GM19035 (cell line): ENCODE measurements at regions not wholly inside any gene's neighbourhood (a gene's known extent, or its start where the extent isn't known, plus 50 kb on each side); places are given as distances from the start of the nearest gene placed in this dataset.
"Not testable (repeated sequence)": the region's sequence is repeated elsewhere in the genome, so short reads cannot be mapped to it uniquely, and the experiment has no call there.

Source experiments
- ATAC-seq: cut with Tn5 transposase; IDR thresholded peaks from one replicate; pipeline ENCODE4 v1.9.1; 2021; ENCODE audit not compliant: unreplicated experiment

DNA sequence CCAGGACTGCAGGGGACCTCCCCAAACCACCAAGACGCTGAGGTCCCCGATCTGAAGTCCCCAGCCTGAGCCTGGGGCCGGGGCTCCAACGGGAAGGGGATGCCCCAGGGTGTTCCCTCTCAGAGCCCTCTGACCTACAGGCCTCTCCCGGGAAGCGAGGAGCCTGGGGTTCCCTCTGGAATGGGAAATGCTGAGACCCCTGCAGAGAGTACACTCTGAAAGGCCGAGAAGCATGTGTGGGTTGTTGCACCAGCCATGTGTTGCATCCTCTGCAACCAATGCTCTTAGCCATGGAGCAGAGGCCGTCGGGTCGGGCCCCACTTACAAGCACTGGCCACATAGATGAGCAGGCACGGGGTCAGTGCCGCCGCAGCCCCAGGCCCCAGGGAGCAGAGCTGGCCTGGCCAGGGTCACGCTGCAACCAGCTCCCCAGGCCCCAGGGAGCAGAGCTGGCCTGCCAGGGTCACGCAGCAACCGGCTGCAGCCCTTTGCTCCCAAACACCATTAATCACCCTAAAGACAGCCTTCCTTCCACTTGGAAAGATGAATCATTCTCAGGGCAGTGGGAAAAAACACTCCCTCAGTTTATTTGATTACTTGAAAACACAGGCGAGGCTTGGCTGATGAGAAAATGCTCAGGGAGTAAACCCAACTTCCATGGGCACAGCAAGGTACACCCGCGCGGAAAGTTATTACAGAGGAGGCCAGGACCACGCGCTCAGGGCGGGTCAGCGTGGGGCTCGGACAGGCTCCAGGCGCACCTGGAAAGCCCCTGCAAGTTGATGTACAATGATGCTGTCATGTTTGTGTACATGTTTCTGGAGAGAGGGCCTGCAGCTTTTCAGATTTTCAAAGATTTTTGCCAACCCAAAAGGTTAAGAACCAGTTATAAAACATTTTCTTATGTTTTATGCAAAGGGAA lies 78.0 kb upstream of the AFDN start:
- ATAC-seq, result no peak

DNA sequence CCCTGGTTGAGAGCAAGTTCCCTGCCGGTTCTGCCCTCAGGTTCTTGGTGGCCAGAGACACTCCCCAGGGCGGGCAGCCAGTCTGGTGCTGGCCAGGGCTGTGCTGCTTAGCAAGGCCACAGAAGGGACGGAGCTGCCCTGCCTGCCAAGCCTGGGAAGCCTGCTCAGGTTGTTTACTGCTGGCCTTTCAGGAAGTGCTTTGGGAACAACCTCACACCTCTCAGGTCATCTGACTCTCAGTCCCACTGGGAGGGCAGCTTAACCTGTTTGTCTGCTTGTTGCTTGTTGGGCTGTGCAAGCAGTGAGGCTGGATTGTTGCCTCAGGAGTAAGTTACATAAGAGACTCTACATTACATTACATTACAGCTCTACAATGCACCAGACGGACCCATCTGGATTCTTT lies 75.8 kb upstream of the AFDN start:
- ATAC-seq, result no peak

DNA sequence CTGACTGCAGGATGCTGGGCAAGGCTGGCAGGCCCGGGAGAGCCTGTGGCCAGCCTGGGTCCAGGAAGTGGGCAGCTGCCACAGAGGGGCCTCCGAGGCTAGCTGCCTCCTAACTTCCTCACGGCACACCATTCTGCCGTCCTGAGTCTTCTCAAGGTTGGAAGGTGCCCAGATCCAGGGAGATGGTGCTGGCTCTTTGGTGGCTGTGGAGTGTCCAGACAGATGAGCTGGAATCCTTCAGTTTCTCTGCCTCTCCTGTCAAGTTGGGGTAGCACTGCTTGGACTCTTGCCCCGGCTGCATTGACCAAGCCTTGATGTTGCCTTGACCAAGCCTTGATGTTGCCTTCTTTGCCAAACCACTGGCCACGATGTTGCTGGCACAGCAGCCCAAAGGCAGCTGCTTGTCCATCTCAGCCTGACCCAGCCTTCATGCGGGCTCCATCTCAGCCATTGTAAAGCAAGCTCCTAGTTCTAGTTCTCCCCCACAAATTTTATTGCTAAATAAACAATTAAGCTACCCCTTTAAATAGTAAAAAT lies 75.1 kb upstream of the AFDN start:
- no peak for ATAC-seq

DNA sequence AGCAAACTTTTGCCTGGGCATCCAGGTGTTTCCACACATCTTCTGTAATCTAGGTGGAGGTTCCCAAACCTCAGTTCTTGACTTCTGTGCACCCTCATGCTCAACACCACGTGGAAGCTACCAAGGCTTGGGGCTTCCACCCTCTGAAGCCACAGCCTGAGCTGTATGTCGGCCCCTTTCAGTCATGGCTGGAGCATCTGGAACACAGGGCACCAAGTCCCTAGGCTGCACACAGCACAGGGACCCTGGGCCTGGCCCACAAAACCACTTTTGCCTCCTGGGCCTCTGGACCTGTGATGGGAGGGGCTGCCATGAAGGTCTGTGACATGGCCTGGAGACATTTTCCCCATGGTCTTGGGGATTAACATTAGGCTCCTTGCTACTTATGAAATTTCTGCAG lies 73.4 kb upstream of the AFDN start:
- not testable (repeated sequence) for ATAC-seq

DNA sequence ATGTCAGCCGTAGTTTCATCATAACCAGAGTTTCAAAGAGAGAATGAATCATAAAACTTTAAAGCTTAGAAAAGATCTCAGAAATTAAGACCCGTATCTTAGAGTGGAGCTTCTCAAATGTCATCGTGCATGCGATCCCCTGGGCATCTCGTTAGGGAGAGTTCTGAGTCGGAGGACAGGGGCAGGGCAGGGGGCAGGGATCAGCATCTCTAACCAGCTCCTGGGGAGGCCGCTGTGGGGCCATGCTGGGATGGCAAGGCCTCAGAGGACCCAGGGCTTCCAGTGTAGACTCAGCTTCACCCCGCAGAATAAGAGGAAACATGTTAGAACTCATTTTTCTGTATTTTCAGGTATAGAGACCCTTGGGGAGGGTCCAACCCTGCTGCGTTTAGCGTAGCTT lies 72.0 kb upstream of the AFDN start:
- no peak for ATAC-seq

DNA sequence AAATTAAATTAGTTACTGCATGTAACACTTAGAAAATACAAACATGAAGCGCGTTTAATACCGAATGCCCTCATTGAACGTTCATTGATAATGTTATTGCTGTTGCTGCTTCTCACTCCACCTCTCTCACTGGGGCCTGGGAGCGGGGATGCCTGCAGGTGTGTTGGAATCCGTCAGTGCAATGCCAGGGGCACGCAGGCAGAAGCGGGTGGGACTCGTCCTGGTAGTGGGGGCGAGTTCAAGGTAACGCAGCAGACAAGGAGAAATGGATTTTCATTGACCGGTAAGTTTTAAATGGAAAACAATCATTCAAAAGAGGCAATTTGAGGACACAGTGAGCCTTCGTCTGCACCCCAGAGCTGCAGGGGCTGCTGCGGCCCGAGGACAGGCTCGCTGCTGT lies 71.2 kb upstream of the AFDN start:
- no peak for ATAC-seq

DNA sequence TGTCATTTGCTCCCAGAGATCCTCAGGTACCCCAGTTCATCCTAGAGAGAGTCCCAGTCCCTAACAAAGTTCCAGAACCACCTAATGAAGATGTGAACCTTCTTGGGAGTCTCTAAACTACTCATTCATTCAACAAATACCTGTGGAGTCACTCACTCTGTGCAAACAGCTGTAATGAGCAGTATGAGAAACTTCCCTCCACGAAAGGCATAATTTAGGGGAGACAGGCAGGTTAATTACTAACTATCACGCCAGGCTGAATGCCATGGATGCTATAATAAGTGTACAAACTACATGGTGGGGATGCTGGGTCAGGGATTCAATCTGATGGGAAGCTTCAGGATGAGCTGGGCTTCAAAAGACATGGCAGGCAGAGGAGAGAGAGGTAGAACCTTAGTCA lies 70.1 kb upstream of the AFDN start:
- ATAC-seq, result no peak

DNA sequence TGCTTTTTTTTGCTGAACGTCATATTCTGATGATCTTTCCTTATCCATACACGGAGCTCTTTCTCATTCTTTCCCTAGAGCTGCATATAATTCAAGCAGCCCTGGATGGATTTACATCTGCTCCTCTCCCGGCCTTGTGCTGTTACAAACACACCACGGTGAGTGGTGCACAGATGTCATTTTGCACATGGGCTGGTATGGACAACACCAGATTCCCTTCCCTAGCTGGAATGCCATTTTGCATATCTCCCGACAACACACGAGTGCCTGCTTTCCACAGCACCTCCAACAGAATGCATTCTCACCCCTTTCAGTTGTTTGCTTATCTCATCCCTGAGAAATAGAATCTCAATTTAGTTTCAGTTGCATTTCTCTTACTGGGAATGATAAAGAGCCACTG lies 69.5 kb upstream of the AFDN start:
- no peak for ATAC-seq

DNA sequence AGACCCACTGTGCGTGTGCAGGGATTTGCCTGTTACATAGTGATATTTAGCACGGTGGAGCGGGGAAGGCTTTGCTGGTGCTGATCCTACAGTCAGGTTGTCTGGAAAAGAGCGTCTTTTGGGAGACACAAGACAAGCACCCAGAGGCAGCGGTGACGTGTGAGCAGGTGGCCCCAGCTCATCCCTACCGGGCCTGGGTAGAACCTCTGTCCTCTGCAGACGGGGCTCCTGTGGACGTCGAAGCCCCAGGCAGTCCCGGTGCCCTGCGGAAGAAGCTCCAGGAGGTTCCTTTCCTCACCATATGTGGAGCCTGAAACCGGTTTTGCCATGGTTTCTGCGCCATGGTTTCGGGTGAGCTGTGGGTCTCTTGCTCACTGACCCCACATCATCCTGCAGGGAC lies 68.9 kb upstream of the AFDN start:
- ATAC-seq, result no peak

DNA sequence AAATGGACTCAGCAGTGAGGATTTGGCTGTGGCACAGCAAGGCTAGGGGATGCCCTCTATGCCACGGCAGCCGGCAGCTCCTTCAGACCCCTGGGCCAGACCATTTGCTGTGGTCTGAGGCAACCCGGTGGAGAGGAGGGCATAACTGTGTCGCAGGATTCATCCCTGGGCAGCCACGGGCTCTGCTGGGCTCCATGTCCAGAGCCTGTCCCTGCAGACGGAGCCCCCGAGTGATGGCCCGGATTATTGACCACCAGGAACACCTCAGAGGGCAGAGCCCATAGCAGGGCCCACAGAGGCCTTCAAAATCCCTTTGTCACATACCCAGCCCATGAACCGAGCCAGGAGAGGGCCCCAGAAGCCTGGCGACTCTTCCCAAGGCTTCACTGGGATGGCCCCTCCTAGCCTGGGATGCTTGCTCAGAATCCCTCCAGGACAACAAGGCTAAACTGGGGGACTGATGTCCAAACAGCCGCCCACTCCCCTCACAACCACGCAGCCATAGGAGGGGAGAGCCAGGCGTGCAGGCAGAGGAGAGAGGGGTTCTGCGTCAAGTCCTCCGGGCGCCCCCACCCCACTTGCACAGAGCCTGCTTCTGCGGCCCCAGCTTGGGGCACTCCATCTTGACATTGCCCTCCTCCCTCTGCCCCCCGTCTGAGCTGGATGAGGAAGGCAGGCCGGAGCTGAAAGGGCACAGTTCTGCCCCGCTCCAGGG lies 68.2 kb upstream of the AFDN start:
- ATAC-seq, result no peak

DNA sequence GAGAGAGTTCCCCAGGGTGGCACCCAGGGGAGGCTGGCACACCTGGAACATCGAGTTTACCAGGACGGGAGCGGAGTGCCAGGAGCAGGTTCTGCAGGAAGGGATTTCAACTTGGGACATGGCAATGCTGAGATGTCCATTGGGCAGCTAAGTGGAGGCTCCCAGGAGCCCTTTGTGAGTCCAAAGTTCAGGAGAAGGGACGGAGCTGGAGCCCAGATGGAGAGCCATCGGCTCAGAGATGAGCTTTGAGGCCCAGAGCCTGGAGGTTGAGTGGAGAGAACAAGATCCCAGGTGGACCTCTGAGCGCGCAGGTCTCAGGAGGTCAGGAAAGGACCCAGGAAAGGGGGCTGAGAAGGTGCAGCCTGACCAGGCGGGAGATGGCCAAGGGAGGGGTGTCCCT lies 67.5 kb upstream of the AFDN start:
- no peak for ATAC-seq

DNA sequence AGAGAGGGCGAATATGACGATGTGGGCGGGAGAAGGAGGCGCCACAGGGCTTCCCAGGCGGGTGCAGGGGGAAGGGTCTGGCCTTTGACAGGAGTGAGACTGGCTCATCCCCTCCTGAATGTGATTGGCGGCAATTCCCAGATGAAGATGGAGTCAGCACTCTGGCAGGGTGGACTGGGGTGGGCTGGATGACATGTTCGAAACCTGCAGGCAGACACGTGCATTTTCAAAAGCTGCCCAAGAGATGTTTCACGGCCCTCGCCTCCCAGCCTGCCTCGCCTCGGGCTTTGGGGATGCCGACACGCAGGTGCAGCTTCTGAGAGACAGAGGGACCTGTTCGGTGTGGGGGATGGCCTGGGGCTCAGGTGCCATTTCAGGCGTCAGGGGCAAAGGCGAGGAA lies 66.8 kb upstream of the AFDN start:
- no peak for ATAC-seq

DNA sequence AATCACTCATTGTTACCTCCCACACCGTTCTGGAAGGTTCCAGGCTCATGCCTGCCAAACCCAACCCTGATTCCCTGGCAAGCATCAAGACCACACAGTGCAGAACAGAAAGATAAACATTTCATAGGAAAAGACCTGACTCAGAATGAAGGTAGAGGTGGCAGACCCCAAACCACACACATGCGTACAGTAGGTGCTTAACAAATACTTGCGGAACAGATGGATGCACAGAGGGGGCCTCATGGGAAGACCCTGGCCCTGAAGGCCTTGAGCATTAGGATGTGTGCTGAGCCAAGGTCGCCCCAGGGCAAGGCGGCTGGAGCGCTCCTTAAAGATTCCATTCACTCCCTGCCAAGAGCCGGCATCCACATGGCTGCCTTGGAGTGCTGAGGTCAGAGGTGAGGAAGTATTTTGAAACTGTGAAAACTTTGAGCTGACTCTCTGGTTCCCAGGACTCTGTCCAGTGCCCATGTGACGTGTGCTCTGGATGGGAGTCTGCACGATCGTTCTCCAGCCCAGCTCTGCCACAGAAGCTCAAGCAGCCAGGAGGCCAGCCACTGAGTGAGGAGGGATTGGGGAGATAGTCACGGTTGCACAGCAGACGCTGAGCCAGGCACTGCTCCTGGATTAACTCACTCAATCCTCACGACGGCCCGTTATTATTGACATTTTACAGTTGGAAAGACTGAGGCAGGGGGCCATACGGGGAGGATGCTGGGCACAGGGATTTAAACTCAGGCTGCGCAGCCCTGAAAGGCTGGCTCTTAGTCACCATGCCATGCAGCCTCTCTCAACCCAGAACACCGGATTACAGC lies 65.5 kb upstream of the AFDN start:
- no peak for ATAC-seq

DNA sequence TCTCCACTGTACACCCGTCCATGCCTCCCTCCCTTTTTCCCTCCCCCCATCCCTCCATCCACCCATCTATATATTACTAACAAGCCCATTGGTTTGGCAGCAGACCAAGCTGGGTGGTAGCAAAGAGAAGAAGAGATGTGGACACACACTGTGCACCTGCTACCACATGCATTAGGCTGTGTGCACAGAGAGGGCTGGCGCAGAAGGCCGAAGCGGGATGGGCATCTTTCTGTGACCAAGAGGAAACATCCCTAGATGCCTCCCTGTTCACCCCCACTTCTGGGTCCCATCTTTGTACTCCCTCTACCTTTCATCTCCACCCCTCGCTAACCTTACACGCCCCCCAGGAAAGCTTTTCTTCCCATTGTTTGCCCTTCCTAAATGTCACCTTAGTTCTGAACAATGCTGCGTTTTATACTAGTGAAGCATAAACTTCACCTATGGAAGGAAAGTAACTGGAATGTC lies 64.9 kb upstream of the AFDN start:
- ATAC-seq, result no peak

DNA sequence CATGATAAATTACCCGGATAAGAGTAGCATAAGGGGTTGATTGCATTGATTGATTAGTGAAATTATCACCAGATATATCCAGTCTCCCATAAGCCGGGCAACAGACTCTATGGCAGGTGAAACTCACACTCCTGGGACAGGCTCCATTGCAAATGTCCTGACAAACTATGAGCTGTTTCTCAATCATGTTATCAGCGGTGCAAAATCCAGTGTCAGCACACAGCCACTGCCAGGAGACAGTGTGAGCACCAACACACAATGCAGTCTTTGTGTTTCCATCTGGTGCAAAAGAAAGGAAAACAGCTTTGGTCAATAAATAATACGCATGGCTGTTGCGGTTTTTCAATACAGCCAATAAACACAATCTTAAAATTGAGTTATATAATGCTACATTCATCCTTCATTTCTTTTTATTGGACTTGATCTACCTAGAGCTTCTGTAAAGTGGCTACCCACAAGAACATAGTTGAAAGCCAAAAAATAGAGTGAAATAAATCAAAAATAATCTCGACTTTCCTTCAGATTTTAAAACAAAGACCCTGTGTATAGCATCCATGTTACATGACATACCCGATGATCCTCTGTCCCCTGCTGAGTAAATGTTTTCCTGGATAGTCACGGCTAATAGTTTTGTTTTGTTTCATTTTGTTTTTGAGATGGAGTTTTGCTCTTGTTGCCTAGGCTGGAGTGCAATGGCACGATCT lies 64.3 kb upstream of the AFDN start:
- no peak for ATAC-seq

DNA sequence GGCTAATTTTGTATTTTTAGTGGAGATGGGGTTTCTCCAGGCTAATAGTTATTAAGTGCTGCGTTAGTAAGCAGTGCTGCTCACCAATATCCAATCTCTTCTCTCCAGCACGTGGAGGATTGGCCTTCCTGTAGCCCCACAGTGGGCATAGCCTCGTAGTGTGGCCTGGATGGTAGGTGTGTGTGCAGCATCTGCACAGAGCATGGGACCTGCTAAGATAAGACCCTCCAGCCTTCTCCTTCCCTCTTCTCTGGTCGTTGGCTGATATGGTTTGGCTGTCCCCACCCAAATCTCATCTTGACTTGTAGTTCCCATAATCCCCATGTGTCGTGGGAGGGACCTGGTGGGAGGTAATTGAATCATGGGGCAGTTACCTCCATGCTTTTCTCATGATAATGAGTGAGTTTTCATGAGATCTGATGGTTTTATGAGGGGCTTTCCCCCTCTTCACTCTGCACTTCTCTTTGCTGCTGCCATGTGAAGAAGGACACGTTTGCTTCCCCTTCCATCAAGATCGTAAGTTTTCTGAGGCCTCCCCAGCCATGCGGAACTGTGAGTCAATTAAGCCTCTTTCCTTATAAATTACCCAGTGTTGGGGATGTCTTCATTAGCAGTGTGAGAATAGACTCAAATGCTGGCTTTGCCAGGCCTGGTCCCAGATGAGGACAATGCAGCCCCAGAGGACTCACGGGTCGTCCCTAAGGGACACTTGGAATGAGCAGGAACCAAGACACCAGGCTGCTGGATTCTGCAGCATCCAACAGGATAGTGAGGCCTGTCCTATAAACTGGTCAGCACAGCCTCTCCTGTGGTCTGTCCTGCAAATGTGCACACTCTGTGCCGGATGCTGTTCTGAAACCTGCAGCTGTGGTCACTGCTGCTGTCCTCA lies 63.4 kb upstream of the AFDN start:
- ATAC-seq, result no peak

DNA sequence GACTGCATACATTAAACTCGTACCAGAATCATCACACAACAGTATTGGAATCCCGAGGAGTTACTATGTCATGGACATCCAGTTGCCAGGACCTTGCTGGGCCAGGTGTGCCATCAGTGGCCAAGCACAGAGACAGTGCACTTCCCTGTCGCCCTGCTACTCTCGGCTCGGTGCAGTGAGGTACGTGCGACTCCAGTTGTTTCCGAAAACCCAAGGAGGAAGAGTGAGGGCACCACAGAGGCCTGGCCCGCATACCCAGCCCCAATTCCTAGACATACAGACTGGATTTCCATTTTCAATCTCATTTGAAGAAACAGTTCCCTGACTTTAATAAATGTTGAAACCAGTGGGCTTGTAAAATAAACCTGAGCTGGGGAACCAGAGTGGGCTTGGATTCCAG lies 62.5 kb upstream of the AFDN start:
- no peak for ATAC-seq

DNA sequence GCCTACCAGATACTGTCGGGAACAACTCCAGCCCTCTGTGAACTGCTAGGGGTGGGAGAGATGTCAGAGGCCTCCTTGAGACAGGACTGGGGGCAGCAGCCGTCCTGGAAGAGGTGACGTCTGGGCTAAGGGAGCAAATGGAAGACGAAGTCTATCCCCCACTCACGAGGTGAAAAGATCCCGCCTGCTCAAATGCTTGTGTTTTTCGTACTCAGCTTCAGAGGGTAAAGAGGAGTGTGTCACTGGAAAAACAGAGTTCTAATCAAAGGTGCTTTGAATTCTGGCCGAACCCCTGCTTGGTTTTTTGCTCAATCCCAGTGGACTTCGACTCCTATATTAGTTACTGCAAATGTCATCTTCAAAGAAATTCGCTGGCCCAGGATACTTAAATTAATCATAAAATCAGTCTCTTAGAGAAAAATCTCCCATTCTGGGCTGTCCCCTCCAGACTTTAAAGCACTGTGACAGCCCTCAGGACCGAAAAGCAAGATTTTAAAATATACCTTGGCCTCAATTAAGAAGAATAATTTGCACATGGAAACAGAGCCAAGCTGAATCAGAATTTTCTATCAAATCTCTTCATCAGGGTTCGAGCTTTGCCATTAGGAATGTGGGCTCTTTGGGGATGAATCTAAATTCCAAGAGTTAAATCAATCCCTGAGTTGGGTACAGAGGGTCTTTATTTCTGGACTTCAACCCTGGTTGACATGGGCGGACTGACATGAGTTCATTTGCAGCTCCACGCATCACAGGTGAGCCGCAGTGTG lies 61.8 kb upstream of the AFDN start:
- no peak for ATAC-seq
